SK-N-SH treated with all-trans-retinoic acid at 6 μM for 48 hours (cell line): ENCODE measurements at regions not wholly inside any gene's neighbourhood (a gene's known extent, or its start where the extent isn't known, plus 50 kb on each side); places are given as distances from the start of the nearest gene placed in this dataset.

Experiments used
- CSRNP3 ChIP-seq: fragments of 250-450 bp; sonication (Bioruptor Pico); IDR thresholded peaks from 2 replicates; pipeline ENCODE4 v1.5.1; 2021; ENCODE audit warnings: mild to moderate bottlenecking, moderate library complexity
- PATZ1 ChIP-seq: fragments of 250-450 bp; sonication (Bioruptor Pico); IDR thresholded peaks from 2 replicates; pipeline ENCODE4 v1.8.0; 2020; ENCODE audit warnings: mild to moderate bottlenecking, moderate library complexity, borderline replicate concordance

- no peak for TF ChIP-seq CSRNP3 (CRISPR knock-in tag)
- no peak for TF ChIP-seq PATZ1 (CRISPR knock-in tag)
Observed at GRCh38 chr6:1253816-1254215, 58.1 kb upstream of the FOXQ1 start.
